Liver (tissue), 8 donors: ENCODE measurements at regions not wholly inside any gene's neighbourhood (a gene's known extent, or its start where the extent isn't known, plus 50 kb on each side); places are given as distances from the start of the nearest gene placed in this dataset.
"Not testable (repeated sequence)": the region's sequence is repeated elsewhere in the genome, so short reads cannot be mapped to it uniquely, and the experiment has no call there.

Experiments
- DNase-seq: peaks from one replicate; pipeline ENCODE4 v3.0.0-alpha.2; 2017; ENCODE audit warnings: low spot score
- H3K27ac ChIP-seq, 2 donors: one replicate each; pipeline ENCODE4 v1.7.0; 2013; ENCODE audit warnings: inconsistent platforms in 2 of 2, low read length in 2 of 2, control low read depth in 1 of 2, low read depth in 1 of 2, mild to moderate bottlenecking in 1 of 2
- H3K27me3 ChIP-seq, 4 donors: one replicate each; pipeline versions ENCODE4 v1.6.1 to v1.7.0; 2013; ENCODE audit warnings: low read length in 3 of 4, inconsistent platforms in 1 of 4, mild to moderate bottlenecking in 1 of 4, moderate library complexity in 1 of 4; ENCODE audit not compliant: control insufficient read depth in 4 of 4, insufficient read depth in 4 of 4
- H3K36me3 ChIP-seq, 4 donors: one replicate each; pipeline versions ENCODE4 v1.6.1 to v1.7.0; 2013; ENCODE audit warnings: low read length in 3 of 4, mild to moderate bottlenecking in 3 of 4, low read depth in 1 of 4, moderate library complexity in 1 of 4; ENCODE audit not compliant: control insufficient read depth in 4 of 4, insufficient read depth in 3 of 4
- H3K4me1 ChIP-seq, 4 donors: one replicate each; pipeline versions ENCODE4 v1.6.1 to v1.7.0; 2013; ENCODE audit warnings: low read length in 3 of 4, mild to moderate bottlenecking in 3 of 4, moderate library complexity in 1 of 4; ENCODE audit not compliant: control insufficient read depth in 4 of 4, insufficient read depth in 4 of 4
- H3K4me3 ChIP-seq, 3 donors: one replicate each; pipeline versions ENCODE4 v1.6.1 to v1.7.0; 2013; ENCODE audit warnings: low read length in 3 of 3, control low read depth in 1 of 3, low read depth in 1 of 3, mild to moderate bottlenecking in 1 of 3
- H3K9ac ChIP-seq, 2 donors: one replicate each; pipeline ENCODE4 v1.7.0; 2013; ENCODE audit warnings: low read length in 2 of 2, mild to moderate bottlenecking in 2 of 2, moderate library complexity in 2 of 2, control low read depth in 1 of 2, low read depth in 1 of 2
- H3K9me3 ChIP-seq, 4 donors: one replicate each; pipeline versions ENCODE4 v1.6.1 to v1.7.0; 2013; ENCODE audit warnings: low read length in 3 of 4; ENCODE audit not compliant: control insufficient read depth in 4 of 4
- CTCF ChIP-seq: fragments of 150-350 bp; IDR thresholded peaks from 2 replicates; pipeline ENCODE4 v1.5.1; 2017; ENCODE audit warnings: improper control_type of control experiment, low read depth, low read length; ENCODE audit not compliant: missing input control
- EGR1 ChIP-seq, 2 donors: IDR thresholded peaks; 2 replicates each; pipeline ENCODE4 v1.6.1; 2016 to 2018; ENCODE audit warnings: antibody characterized with exemption in 2 of 2, low read depth in 2 of 2
- FOXA1 ChIP-seq: IDR thresholded peaks from 2 replicates; pipeline ENCODE4 v1.6.1; 2016; ENCODE audit warnings: antibody characterized with exemption
- FOXA2 ChIP-seq: IDR thresholded peaks from 2 replicates; pipeline ENCODE4 v1.6.1; 2016; ENCODE audit warnings: antibody characterized with exemption
- GABPA ChIP-seq, 2 donors: IDR thresholded peaks in 1 of 2; conservative IDR thresholded peaks in 1 of 2; 2 replicates each; pipeline ENCODE4 v1.6.1; 2016; ENCODE audit warnings: antibody characterized with exemption in 2 of 2, mild to moderate bottlenecking in 1 of 2, moderate library complexity in 1 of 2
- HNF4A ChIP-seq, 2 donors: conservative IDR thresholded peaks; 2 replicates each; pipeline ENCODE4 v1.6.1; 2016; ENCODE audit warnings: antibody characterized with exemption in 2 of 2, mild to moderate bottlenecking in 2 of 2
- HNF4G ChIP-seq: IDR thresholded peaks from 2 replicates; pipeline ENCODE4 v1.6.1; 2016; ENCODE audit warnings: antibody characterized with exemption
- JUND ChIP-seq, 2 donors: IDR thresholded peaks; 2 replicates each; pipeline ENCODE4 v1.6.1; 2016; ENCODE audit warnings: antibody characterized with exemption in 2 of 2
- RAD21 ChIP-seq, 2 donors: IDR thresholded peaks; 2 replicates each; pipeline ENCODE4 v1.6.1; 2016; ENCODE audit warnings: antibody characterized with exemption in 2 of 2, mild to moderate bottlenecking in 2 of 2
- RXRA ChIP-seq, 2 donors: IDR thresholded peaks; 2 replicates each; pipeline ENCODE4 v1.6.1; 2017 to 2018; ENCODE audit warnings: antibody characterized with exemption in 2 of 2, mild to moderate bottlenecking in 1 of 2
- SP1 ChIP-seq: IDR thresholded peaks from 2 replicates; pipeline ENCODE4 v1.6.1; 2018; ENCODE audit warnings: antibody characterized with exemption, mild to moderate bottlenecking
- TAF1 ChIP-seq: conservative IDR thresholded peaks from 2 replicates; pipeline ENCODE4 v1.6.1; 2016; ENCODE audit warnings: antibody characterized with exemption, mild to moderate bottlenecking
- YY1 ChIP-seq: IDR thresholded peaks from 2 replicates; pipeline ENCODE4 v1.6.1; 2016; ENCODE audit warnings: antibody characterized with exemption, mild to moderate bottlenecking
- WGBS: extraction: QIAGEN DNeasy Blood & Tissue Kit; methylation state at CpG from one replicate; pipeline ENCODE4 v1.1.7; 2013; 5-methylcytosine and 5-hydroxymethylcytosine counted together
- TF ChIP-seq, protein P1 (sequence below): IDR thresholded peaks from 2 replicates; pipeline ENCODE4 v1.6.1; 2016; ENCODE audit warnings: antibody characterized with exemption
- TF ChIP-seq, protein P2 (sequence below): IDR thresholded peaks from 2 replicates; pipeline ENCODE4 v1.6.1; 2016; ENCODE audit warnings: antibody characterized with exemption, mild to moderate bottlenecking
- TF ChIP-seq, protein P3 (sequence below): IDR thresholded peaks from 2 replicates; pipeline ENCODE4 v1.6.1; 2016; ENCODE audit warnings: antibody characterized with exemption
- TF ChIP-seq, protein P4 (sequence below): IDR thresholded peaks from 2 replicates; pipeline ENCODE4 v1.6.1; 2016; ENCODE audit warnings: antibody characterized with exemption
- donor health status: healthy.
- donor health status: healthy.
- donor health status: healthy.
- donor health status: healthy.
- donor health status: healthy.

DNA sequence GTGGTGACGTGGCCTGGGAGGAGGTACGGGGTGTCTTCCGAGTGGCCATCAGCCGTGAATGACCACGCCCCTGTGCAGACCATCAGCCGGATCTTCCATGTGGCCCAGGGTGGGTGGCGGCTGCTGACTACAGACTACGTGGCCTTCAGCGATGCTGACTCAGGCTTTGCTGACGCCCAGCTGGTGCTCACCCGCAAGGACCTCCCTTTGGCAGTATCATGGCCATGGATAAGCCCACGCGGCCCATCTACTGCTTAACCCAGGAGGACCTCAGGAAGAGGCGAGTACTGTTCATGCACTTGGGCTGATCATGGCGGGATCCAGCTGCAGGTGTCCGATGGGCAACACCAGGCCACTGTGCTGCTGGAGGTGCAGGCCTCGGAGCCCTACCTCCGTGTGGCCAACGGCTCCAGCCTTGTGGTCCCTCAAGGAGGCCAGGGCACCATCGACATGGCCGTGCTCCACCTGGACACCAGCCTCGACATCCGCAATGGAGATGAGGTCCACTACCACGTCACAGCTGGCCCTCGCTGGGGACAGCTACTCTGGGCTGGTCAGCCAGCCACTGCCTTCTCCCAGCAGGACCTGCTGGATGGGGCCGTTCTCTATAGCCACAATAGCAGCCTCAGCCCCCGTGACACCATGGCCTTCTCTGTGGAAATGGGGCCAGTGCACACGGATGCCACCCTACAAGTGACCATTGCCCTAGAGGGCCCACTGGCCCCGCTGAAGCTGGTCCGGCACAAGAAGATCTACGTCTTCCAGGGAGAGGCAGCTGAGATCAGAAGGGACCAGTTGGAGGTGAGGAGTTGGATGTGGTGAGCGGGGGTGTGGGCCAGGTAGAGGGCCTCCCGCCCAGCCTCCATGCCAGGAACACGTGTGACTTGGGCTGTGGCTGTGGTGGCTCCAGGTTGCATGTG lies 178.4 kb downstream of the TBC1D2B start:
- Histone ChIP-seq H3K9me3 (no peaks in the 10 kb centered on the region), H3K4me3 (no peak overlapping the region), H3K27me3 (no peaks in the 10 kb centered on the region), H3K36me3 (no peaks in the 10 kb centered on the region), H3K27ac (no peak overlapping the region), H3K9ac (no peak overlapping the region), H3K4me1 (no peaks in the 10 kb centered on the region)
- 90% methylated on average over 34 of the region's 34 CpGs for WGBS
- no peak for DNase-seq
- TF ChIP-seq, protein P1, sequence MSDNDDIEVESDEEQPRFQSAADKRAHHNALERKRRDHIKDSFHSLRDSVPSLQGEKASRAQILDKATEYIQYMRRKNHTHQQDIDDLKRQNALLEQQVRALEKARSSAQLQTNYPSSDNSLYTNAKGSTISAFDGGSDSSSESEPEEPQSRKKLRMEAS, result no peak
- TF ChIP-seq CTCF, result no peak

GRCh38 chr15:77897896-77898406 lies 179.6 kb downstream of the TBC1D2B start:
- TF ChIP-seq GABPA (IDR thresholded peaks at IDR 0.05 in 1 of 2, conservative IDR thresholded peaks at IDR 0.05 in 1 of 2) (no peak), EGR1 (IDR thresholded peaks at IDR 0.05; ENCODE audit: low read depth in 2 of 2) (no peak), YY1 (no peak), FOXA1 (no peak), FOXA2 (no peak), HNF4A (conservative IDR thresholded peaks at IDR 0.05) (no peak), TAF1 (no peak), RXRA (IDR thresholded peaks at IDR 0.05) (no peak), RAD21 (IDR thresholded peaks at IDR 0.05) (no peak), HNF4G (no peak), JUND (IDR thresholded peaks at IDR 0.05) (no peak), SP1 (no peak)
- TF ChIP-seq, protein P2, sequence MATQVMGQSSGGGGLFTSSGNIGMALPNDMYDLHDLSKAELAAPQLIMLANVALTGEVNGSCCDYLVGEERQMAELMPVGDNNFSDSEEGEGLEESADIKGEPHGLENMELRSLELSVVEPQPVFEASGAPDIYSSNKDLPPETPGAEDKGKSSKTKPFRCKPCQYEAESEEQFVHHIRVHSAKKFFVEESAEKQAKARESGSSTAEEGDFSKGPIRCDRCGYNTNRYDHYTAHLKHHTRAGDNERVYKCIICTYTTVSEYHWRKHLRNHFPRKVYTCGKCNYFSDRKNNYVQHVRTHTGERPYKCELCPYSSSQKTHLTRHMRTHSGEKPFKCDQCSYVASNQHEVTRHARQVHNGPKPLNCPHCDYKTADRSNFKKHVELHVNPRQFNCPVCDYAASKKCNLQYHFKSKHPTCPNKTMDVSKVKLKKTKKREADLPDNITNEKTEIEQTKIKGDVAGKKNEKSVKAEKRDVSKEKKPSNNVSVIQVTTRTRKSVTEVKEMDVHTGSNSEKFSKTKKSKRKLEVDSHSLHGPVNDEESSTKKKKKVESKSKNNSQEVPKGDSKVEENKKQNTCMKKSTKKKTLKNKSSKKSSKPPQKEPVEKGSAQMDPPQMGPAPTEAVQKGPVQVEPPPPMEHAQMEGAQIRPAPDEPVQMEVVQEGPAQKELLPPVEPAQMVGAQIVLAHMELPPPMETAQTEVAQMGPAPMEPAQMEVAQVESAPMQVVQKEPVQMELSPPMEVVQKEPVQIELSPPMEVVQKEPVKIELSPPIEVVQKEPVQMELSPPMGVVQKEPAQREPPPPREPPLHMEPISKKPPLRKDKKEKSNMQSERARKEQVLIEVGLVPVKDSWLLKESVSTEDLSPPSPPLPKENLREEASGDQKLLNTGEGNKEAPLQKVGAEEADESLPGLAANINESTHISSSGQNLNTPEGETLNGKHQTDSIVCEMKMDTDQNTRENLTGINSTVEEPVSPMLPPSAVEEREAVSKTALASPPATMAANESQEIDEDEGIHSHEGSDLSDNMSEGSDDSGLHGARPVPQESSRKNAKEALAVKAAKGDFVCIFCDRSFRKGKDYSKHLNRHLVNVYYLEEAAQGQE, result no peak
- TF ChIP-seq, protein P1, result no peak
- TF ChIP-seq, protein P3, sequence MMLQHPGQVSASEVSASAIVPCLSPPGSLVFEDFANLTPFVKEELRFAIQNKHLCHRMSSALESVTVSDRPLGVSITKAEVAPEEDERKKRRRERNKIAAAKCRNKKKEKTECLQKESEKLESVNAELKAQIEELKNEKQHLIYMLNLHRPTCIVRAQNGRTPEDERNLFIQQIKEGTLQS, result no peak
- TF ChIP-seq, protein P4, sequence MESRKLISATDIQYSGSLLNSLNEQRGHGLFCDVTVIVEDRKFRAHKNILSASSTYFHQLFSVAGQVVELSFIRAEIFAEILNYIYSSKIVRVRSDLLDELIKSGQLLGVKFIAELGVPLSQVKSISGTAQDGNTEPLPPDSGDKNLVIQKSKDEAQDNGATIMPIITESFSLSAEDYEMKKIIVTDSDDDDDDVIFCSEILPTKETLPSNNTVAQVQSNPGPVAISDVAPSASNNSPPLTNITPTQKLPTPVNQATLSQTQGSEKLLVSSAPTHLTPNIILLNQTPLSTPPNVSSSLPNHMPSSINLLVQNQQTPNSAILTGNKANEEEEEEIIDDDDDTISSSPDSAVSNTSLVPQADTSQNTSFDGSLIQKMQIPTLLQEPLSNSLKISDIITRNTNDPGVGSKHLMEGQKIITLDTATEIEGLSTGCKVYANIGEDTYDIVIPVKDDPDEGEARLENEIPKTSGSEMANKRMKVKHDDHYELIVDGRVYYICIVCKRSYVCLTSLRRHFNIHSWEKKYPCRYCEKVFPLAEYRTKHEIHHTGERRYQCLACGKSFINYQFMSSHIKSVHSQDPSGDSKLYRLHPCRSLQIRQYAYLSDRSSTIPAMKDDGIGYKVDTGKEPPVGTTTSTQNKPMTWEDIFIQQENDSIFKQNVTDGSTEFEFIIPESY, result no peak
- H3K4me3 ChIP-seq, result no peak overlapping the region
- H3K9ac ChIP-seq, result no peak overlapping the region
- 95% methylated on average over 12 of the region's 12 CpGs for whole genome bisulfite sequencing
- no peak overlapping the region for H3K27ac ChIP-seq
- H3K4me1 ChIP-seq, result no peaks in the 10 kb centered on the region
- no peak for DNase-seq
- no peaks in the 10 kb centered on the region for H3K27me3 ChIP-seq
- no peaks in the 10 kb centered on the region for H3K9me3 ChIP-seq
- no peaks in the 10 kb centered on the region for H3K36me3 ChIP-seq

DNA sequence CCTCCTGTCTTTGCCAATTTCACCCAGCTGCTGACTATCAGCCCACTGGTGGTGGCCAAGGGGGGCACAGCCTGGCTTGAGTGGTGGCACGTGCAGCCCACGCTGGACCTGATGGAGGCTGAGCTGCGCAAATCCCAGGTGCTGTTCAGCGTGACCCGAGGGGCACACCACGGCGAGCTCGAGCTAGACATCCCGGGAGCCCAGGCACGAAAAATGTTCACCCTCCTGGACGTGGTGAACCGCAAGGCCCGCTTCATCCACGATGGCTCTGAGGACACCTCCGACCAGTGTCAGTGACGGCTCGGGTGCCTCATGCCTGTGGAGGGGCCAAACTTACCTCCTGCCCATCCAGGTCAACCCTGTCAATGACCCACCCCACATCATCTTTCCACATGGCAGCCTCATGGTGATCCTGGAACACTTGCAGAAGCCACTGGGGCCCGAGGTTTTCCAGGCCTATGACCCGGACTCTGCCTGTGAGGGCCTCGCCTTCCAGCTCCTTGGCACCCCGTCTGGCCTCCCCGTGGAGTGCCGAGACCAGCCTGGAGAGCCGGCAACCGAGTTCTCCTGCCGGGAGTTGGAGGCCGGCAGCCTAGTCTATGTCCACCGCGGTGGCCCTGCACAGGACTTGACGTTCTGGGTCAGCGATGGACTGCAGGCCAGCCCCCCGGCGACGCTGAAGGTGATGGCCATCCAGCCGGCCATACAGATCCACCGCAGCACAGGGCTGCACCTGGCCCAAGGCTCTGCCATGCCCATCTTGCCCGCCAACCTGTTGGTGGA lies 180.2 kb downstream of the TBC1D2B start:
- not testable (repeated sequence) for H3K36me3 ChIP-seq, H3K4me1 ChIP-seq, DNase-seq, H3K9ac ChIP-seq, H3K27ac ChIP-seq, H3K27me3 ChIP-seq, H3K4me3 ChIP-seq, H3K9me3 ChIP-seq
- WGBS, result 93% methylated on average over 37 of the region's 37 CpGs
